HG02642 (cell line): ENCODE measurements at regions not wholly inside any gene's neighbourhood (a gene's known extent, or its start where the extent isn't known, plus 50 kb on each side); places are given as distances from the start of the nearest gene placed in this dataset.

ENCODE experiments used
- ATAC-seq: cut with Tn5 transposase; IDR thresholded peaks from one replicate; pipeline ENCODE4 v1.9.1; 2021; ENCODE audit warnings: mild to moderate bottlenecking; ENCODE audit not compliant: unreplicated experiment, poor library complexity

- no peak for ATAC-seq
These were observed 101.9 kb downstream of the MYCN start for GRCh38 chr2:16042201-16042700.

- ATAC-seq: no peak
These were observed 100.1 kb downstream of the MYCN start for GRCh38 chr2:16040271-16041010.

- ATAC-seq: no peak
These were observed 99.5 kb downstream of the MYCN start for GRCh38 chr2:16039823-16040222.

GRCh38 chr2:16039055-16039454, 98.7 kb downstream of the MYCN start:
- no peak for ATAC-seq

GRCh38 chr2:16038621-16039020, 98.3 kb downstream of the MYCN start:
- ATAC-seq: no peak

- no peak for ATAC-seq
These were observed 97.6 kb downstream of the MYCN start for GRCh38 chr2:16037808-16038457.

GRCh38 chr2:16036951-16037350, 96.6 kb downstream of the MYCN start:
- no peak for ATAC-seq

- ATAC-seq: no peak
These were observed 95.7 kb downstream of the MYCN start for GRCh38 chr2:16035747-16036745.

GRCh38 chr2:16034975-16035746, 94.8 kb downstream of the MYCN start:
- ATAC-seq: no peak

GRCh38 chr2:16034151-16034974, 94.0 kb downstream of the MYCN start:
- ATAC-seq: no peak

- ATAC-seq: no peak
These were observed 92.6 kb downstream of the MYCN start for GRCh38 chr2:16033032-16033293.

- no peak for ATAC-seq
These were observed 92.1 kb downstream of the MYCN start for GRCh38 chr2:16032282-16033031.

- ATAC-seq: no peak
These were observed 91.5 kb downstream of the MYCN start for GRCh38 chr2:16031848-16032159.

- ATAC-seq: no peak
These were observed 90.9 kb downstream of the MYCN start for GRCh38 chr2:16031058-16031847.

- ATAC-seq: no peak
These were observed 90.1 kb downstream of the MYCN start for GRCh38 chr2:16030206-16031057.

GRCh38 chr2:16028644-16029043, 88.3 kb downstream of the MYCN start:
- no peak for ATAC-seq

- no peak for ATAC-seq
These were observed 86.6 kb downstream of the MYCN start for GRCh38 chr2:16026816-16027501.
